Transverse colon (tissue), 4 donors: ENCODE measurements at regions not wholly inside any gene's neighbourhood (a gene's known extent, or its start where the extent isn't known, plus 50 kb on each side); places are given as distances from the start of the nearest gene placed in this dataset.

Source experiments
- EP300 ChIP-seq: sonication (generic); formaldehyde crosslinking; IDR thresholded peaks from one replicate; pipeline ENCODE4 v1.6.1; 2017; ENCODE audit warnings: antibody characterized with exemption, low read depth
- POLR2A ChIP-seq: fragments of 450-650 bp; IDR thresholded peaks from one replicate; pipeline ENCODE4 v1.6.1; 2016; ENCODE audit warnings: antibody characterized with exemption, mild to moderate bottlenecking, moderate library complexity
- POLR2AphosphoS5 ChIP-seq, 3 donors: sonication (generic); formaldehyde crosslinking; IDR thresholded peaks; one replicate each; pipeline ENCODE4 v1.6.1; 2016; ENCODE audit warnings: antibody characterized with exemption in 3 of 3
- TF ChIP-seq, protein P1 (sequence below), 5 experiments: fragments of 200-600 bp in 3 of 5; fragments of 450-650 bp in 2 of 5; sonication (generic) in 3 of 5; IDR thresholded peaks; 1 replicate in 2 of 5; 2 replicates in 3 of 5; pipeline ENCODE4 v1.5.1; 2016 to 2017; ENCODE audit warnings: antibody characterized with exemption in 5 of 5, inconsistent platforms in 3 of 5, mild to moderate bottlenecking in 2 of 5, moderate library complexity in 1 of 5

DNA sequence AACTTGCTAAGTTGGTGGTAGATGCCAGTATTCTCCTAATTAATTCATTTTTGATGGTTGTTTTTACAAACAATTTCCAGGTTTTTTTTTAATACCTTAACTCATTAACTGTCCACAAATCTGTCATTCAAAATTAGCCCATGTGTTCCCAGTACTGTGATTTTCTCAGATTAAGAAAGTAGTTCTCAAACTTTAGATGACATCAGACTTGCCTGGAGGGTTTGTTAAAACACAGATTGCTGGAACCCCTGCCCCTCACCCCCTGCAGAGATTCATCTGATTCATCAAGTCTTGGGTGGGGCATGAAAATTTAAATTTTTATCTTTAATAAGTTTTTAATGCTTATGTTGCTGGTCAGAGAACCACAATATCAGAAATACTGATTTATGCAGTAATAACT lies 130.5 kb downstream of the BACH1 start:
- TF ChIP-seq, protein P1, sequence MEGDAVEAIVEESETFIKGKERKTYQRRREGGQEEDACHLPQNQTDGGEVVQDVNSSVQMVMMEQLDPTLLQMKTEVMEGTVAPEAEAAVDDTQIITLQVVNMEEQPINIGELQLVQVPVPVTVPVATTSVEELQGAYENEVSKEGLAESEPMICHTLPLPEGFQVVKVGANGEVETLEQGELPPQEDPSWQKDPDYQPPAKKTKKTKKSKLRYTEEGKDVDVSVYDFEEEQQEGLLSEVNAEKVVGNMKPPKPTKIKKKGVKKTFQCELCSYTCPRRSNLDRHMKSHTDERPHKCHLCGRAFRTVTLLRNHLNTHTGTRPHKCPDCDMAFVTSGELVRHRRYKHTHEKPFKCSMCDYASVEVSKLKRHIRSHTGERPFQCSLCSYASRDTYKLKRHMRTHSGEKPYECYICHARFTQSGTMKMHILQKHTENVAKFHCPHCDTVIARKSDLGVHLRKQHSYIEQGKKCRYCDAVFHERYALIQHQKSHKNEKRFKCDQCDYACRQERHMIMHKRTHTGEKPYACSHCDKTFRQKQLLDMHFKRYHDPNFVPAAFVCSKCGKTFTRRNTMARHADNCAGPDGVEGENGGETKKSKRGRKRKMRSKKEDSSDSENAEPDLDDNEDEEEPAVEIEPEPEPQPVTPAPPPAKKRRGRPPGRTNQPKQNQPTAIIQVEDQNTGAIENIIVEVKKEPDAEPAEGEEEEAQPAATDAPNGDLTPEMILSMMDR (IDR thresholded peaks at IDR 0.05): no peak
- no peak for TF ChIP-seq EP300
- TF ChIP-seq POLR2A: no peak
- no peak for TF ChIP-seq POLR2AphosphoS5 (IDR thresholded peaks at IDR 0.05)
